CD4-positive, alpha-beta T cell treated with Interferon gamma for 1 hour (primary cell): ENCODE measurements at regions not wholly inside any gene's neighbourhood (a gene's known extent, or its start where the extent isn't known, plus 50 kb on each side); places are given as distances from the start of the nearest gene placed in this dataset.

Experiments used
- DNase-seq: peaks from one replicate; pipeline ENCODE4 v3.0.0-alpha.2; 2020

- no peak for DNase-seq
Measured at GRCh38 chr4:116870686-116871085, 214.7 kb downstream of the TRAM1L1 start.

DNA sequence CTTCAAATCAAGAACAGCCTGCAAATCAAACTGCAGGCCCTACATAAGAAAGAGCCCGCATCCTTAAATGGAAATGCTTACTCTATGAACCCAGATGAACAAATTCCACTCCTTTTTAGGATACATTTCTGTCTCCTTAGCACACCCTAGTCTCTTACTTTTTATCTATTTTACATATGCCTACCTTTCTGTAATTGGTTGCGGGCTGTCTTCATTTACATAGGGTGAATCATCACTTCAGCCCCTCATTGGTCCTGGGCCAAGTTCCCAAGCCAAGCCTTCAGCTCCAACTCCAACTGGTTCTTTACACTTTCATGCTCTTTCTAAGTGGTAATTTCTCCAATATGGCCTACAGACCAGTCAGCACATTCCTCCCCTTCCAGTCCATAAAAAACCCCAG, 219.3 kb downstream of the TRAM1L1 start:
- no peak for DNase-seq

DNA sequence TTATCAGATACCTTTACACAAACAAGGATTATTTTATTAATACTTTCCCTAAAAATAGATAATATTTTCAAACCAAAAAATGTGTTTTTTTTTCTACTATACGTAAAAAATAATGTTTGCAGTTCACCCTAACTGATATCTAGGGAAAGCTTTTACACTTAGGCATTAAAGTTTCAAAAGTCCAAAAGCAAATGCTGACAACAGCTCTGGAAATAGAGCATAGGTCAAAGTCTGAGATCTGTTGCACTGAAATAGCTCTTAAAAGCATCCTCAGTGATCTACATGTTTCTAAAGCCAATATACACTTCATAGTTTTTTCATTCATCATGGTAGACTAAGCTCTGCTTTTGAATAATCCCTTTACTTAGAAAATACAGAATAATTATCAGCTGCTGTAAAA, 222.8 kb downstream of the TRAM1L1 start:
- DNase-seq: no peak

GRCh38 chr4:116860891-116861290, 224.5 kb downstream of the TRAM1L1 start:
- no peak for DNase-seq

DNA sequence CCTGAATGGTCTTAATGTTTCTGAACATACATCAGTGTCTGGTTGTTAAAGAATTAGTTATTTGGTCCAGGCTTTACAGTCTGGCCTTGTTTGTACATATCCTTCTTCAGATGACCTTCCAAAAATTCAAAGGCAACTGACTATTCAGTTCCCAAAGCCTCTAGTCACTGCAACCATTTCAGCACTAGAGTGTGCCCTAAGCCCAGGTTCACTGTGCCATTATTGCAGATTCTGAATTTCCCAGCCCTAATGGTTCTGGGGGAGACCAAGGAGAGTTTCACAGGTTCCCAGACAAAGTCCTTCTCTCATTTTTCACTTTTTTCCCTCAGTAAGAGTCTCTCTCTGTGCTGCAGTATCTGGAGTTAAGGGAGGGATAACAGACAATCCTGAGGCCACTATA, 235.8 kb downstream of the TRAM1L1 start:
- no peak for DNase-seq

- DNase-seq: no peak
Measured at GRCh38 chr4:116847616-116848015, 237.8 kb downstream of the TRAM1L1 start.

- no peak for DNase-seq
Measured at GRCh38 chr4:116839826-116840225, 245.6 kb downstream of the TRAM1L1 start.

GRCh38 chr4:116838609-116839008, 246.8 kb downstream of the TRAM1L1 start:
- DNase-seq: no peak

DNA sequence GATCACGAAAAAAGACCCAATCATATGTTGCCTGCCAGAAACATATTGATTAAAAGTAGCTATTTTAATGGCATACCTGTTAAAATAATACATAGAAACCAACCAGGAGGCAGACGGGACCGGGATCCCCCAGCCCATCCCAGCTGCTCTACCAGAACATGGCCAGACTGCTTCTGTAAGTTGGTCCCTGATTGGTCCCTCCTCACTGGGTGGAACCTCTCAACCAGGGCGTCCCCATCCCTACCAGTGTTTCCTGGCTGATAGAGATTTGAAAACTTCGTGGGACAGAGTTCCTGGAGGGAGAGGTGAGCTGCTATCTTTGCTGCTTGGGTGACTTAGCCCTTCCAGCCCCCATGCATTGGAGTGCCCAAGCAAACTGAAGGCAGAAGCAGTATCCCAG, 256.2 kb downstream of the TRAM1L1 start:
- DNase-seq: no peak

DNA sequence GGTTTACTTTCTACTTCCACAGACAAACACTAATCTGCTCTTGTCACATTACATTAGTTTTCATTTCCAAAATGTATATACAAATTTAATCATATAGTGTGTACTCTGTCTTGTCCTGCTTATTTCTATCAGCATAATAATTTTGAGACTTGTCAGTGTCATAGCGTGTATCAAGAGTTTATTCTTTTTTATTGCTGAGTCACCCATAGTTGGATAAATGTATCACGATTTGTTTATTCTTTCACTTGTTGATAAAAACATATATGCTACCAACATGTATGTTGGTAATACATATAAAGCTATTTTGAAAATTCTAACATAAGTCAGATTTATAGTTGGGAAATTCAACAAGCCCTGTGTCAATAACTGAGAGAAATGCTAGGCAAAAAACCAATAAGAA, 261.2 kb downstream of the TRAM1L1 start:
- DNase-seq: no peak

GRCh38 chr4:116811730-116812129, 273.6 kb downstream of the TRAM1L1 start:
- no peak for DNase-seq

DNA sequence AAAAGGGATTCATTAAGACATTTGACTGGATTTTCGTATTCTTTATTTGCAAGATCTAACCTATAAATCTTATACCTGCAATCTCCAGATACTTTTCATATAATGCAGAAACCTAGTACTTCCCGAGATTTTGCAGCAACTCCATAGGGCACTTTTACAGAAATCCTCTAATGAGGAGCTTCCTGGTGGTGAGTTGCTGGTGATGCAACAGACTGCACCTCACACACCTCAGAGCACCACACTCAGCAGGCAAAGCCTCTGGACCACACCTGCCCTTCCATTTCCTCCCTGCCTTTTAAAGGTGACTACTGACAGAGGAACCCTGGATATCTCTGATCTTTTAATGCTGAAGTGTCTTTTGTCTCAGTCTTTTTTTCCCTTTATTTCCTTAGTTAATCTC, 289.4 kb downstream of the TRAM1L1 start:
- DNase-seq: no peak

DNA sequence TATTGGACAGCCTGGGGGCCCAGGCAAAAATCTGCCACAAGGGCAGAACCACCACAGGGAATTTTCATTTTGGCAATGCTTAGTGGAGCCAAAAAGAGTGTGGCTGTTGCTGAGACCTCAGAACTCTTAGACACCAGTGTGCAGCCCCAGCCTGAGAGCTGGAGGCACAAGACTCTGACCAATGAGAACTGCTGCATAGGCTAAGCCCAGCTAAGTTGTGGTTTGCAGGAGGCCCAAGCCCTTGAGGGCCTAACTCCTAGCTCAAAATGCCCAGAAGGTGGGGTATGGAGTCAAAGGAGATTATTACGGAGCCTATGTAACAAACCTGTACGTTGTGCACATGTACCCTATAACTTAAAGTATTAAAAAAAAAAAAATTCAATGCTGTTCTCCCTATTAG, 296.7 kb downstream of the TRAM1L1 start:
- no peak for DNase-seq

DNA sequence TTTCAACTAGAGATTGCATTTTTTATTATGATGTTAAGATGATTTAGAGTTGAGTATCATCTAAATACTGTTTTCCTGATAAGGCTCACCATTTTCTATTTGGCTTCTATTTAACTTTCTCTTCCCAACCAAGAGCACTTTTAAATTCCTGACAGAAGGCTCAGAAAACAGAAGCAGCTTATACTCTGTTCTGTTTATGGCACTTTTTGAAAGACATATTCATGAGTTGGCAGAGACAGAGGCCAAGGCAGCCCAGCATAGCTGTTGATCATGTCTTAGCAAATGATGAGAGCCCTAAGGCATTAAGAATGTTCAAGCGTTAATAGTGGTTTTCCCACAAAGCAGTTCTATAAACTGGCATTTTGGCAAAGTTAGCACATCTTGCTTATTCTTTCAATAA, 330.3 kb downstream of the TRAM1L1 start:
- DNase-seq: no peak

GRCh38 chr4:116752027-116752426, 333.3 kb downstream of the TRAM1L1 start:
- DNase-seq: no peak

DNA sequence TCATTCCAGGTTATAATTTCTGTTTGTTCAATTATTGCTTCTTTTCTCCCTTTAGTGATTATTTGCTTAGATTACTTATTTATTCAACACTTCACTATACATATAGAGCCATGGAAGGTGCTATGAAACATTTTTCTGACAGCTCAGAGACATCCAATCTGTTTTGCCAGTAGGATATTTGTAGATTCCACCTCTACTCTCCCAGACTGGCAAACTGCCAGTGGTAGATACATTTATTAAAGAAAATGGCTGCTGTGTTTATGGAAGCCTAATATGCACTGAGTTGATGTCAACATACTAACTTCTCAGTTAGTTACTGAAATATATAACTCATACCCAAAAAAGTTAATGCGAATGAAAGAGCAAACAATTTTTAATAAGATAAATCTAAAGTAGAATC, 348.6 kb downstream of the TRAM1L1 start:
- no peak for DNase-seq

- no peak for DNase-seq
Measured at GRCh38 chr4:116734178-116734577, 351.2 kb downstream of the TRAM1L1 start.

GRCh38 chr4:116733370-116733769, 352.0 kb downstream of the TRAM1L1 start:
- DNase-seq: no peak

- DNase-seq: no peak
Measured at GRCh38 chr4:116726523-116726922, 358.9 kb downstream of the TRAM1L1 start.

DNA sequence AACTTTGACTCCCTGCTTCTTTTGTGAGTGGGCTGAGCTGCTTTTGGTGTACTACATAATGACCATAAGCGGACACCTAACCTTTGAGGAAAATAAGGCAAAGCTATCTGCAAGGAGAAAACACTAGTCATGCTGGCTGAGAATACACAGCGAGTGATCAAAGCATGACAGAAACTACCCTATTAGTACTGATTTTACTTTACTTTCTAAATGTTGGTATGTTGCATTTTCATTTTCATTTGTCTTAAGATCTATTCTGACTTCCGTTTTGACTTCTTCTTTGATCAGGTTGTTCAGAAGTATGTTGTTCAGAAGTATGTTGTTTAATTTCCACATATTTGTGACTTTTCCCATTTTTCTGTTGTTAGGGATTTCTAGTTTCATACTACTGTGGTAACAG, 361.1 kb downstream of the TRAM1L1 start:
- DNase-seq: no peak

DNA sequence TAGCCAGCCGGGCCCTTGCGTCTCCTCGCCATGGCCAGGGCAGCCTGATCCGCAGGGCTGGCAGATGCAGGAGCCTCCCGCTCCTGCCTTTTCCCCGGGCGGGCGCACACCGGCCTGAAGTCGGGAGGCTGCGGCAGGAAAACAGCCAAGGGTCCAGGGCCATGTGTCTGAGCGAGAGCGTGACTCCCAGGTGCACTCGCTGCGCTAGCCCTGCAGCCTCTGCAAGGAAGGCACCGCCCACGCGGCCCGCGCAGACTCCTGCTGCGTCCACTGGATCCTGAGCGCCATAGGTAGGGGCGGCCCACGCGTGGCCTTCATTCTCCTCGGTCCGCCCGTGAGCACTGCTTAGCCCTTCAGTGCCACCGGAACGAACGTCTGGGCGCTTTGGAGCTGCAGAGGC, 379.9 kb downstream of the TRAM1L1 start:
- no peak for DNase-seq

GRCh38 chr4:116702949-116703348, 382.4 kb downstream of the TRAM1L1 start:
- DNase-seq: no peak

DNA sequence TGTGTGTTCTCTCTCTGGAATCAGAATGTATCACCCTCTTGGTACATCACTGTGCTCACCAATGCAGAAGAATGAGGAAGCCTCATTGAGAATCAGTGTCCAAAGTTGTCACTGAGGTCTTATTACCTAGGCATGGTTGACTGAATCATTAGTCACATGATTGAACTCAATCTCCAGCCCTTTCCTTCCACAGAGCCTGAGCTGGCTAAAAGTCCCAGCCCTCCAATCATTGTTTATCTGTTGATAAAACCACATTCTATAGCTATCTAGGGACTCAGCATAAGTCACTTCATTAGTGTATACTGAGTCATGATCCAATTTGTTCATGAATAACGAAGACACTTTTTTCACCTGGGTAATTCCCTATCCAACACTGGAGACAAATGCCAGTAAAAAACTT, 396.8 kb downstream of the TRAM1L1 start:
- no peak for DNase-seq

DNA sequence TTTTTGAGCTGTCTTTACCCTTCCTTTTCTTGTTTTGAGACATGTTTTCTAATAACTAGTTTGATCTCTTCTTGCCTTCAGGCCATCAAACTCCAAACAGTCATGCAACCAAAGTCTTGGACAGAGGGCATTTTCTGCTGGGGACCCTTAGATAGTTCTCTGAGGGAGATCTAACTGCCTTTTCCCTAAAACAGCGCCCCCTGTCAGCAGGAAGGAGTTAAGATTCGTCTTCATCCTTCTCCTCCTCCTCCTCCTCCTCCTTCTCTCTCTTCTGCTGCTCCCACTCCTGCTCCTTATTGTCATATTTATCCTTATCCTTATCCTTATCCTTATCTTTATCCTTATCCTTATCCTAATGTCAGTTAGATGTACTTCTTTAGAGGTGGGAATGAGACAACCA, 417.2 kb downstream of the TRAM1L1 start:
- DNase-seq: no peak

GRCh38 chr4:116665716-116666115, 419.7 kb downstream of the TRAM1L1 start:
- no peak for DNase-seq

DNA sequence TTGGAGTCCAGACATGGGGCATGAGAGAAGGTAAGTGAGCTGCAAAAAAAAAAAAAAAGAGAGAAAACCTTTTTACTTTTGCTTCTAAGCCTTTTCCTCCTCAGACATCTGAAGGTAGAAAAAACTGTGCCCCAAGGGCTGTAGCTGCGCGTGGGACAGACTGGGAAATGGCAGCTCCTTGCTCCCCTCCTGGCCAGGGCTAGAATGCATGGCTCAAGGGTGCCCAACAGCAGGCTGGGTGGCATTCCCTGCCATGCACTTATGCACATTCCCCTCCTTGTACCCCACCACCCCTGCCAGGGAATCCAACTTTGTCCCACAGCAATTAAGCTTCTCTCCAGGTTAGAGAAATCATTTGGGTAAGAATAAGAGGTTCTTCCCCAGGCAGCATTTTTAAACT, 421.2 kb downstream of the TRAM1L1 start:
- DNase-seq: no peak
